GM18517 (cell line): ENCODE measurements at regions not wholly inside any gene's neighbourhood (a gene's known extent, or its start where the extent isn't known, plus 50 kb on each side); places are given as distances from the start of the nearest gene placed in this dataset.
"Not testable (repeated sequence)": the region's sequence is repeated elsewhere in the genome, so short reads cannot be mapped to it uniquely, and the experiment has no call there.

ENCODE experiments used
- ATAC-seq: cut with Tn5 transposase; IDR thresholded peaks from one replicate; pipeline ENCODE4 v1.9.1; 2021; ENCODE audit warnings: mild to moderate bottlenecking, moderate library complexity; ENCODE audit not compliant: unreplicated experiment

DNA sequence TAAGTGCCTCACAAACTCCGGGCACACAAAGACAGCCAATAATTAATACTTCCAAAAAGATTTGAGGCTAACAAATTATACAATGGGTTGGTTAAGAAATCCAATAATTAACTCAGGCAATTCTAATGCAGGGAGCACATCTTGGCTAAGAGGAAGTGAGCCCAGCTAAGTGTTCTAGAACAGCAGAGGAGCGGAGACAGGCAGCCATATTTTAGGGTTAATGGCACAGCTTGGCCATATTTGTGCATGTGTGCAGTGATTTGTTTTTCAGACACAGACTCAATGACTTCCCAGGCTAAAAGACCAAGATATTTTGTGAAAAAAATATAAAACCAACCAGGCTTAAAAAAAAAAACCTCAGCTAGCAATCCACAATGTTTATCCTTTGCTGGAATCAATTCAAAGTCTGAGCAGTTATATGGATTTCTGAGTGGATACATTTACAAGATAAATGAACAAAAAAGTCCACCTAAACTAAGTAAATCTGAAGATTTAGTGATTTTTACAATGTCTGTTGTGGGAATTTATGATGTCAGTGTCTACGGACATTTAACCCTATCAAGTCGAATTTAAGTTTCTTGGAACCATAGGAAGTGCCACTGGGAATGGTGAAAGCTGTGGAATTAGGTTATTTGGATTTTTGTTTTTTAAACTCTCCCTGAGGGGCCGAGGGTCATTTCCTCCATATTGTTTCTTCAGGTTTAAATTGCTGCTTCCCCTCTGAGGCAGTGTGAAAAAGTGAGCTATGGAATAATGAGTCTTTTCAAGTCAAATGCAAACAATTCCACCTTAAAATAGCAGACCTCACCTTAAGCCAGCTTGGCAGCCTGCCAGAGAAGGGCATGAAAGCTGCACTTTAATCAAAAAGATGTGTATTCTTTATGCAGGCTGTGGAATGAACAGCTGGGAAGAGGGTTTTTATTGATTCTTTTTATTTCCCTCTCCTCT is 413.7 kb upstream of the TBL1XR1 start:
- no peak for ATAC-seq

DNA sequence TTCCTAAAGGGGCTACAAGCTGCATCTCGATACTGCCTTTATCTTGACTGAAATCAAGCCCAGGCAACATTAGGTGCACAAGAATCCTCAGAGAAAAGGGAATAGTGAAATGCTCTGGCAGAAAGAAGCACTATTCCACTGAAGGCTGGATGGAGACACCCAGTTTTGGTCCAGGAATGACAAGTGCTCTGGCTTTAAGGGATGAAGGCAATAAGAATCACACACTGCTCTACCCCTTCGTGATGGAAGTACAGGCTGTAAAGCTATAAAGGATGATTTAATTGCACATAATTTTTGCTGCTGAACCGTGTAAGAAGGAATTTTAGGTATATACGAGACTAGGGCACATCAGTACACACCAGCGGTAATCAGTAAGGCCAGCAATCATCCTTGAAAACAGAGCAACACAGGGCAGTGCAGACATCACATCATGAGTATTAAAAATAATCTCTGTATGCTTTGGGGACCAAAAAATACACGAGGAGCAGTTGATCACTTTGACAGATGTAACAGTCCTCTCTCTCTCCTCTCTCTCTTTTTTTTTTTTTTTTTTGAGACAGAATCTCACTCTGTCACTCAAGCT is 414.6 kb upstream of the TBL1XR1 start:
- no peak for ATAC-seq

DNA sequence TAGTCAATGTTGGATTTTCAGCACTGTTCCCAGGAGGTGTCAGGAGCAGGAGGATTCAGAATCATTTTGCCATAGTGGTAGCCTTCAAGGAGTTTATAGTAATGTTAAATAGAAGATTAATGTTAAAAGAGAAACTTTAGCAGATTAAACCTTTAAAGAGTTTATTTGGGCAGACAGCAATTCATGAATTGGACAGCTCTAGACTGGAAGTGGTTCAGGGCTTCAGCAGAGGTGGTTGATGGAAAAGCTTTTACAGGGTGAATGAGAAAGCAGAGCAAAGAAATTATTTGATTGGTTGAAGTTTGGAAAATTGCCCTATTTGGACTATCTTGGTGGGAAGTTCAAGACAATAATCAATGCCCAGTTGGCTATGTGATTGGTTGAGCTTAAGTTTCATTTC is 416.6 kb upstream of the TBL1XR1 start:
- no peak for ATAC-seq

DNA sequence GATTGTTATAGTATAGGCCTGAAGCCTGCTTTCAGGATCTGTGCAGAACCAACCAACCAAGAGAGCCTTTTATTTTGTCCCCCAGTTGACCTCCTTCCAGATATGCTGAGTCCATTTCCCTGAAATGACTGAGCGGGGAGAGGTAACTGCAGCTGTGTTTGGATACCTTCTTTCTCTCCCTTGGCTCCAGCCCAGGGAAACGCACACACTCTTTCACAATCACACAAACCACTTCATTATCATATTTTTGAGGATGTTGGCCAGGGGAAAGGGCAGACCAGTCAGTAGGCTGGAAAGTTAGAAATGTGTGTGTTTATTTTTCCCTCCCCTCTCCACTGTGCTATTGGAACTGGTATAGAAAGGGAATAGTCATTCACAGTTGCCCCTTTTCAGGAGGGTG is 417.7 kb upstream of the TBL1XR1 start:
- no peak for ATAC-seq

DNA sequence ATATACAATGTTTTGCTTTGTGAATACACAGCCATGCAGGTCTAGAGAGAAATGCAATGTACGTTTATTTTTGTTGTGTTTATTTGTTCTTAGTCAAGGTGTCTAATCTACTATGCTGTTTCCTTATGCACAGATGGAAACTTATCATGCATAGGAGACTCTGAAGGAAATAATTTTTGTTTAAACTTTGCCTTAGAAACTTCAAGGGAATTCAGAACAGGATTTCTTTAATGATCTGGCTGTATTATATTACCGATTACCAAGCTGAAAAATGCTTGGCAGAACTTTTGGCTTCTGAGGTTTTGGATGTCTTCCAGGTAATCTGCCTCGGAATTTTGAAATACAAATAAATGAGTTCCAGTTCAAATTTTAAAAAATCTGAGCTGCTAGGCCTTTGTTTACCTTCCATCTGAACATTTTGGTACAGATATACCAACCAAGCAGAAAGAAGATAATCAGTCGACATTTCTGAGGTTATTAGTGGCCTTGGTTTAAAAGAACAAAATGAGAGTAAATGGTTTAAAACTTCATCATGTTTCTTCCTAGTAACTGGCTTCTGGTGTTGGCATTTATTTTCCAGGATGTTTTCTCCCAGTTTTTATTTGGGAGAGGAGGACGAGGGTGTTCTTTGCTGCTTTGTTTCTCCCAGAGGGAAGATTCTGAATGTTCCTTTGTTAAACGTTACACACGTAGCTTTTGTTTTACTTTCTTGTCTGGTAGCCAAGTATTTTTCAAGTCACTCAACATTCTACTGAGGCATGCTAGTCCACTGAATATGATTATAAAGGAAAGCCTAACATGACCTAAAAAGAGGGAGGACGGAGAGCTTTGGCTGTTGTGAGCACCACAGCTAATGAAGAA is 421.8 kb upstream of the TBL1XR1 start:
- ATAC-seq: no peak

DNA sequence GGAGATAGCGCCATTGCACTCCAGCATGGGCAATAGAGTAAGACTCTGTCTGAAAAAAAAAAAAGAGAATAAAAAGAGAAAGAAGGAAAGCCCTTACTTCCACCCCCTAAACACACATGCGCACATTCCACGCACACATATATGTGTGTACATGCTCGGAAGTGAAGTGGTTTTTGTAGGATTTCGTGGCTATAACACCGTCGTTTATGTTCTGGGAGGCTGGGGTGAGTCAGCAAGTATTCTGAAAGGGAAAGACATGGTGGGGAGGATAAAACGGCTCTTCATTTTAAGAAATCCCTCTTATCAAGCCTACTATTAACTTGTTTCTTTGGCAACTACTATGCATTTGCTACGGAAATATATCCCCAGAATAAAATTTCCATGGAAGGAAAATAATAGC is 422.8 kb upstream of the TBL1XR1 start:
- no peak for ATAC-seq

DNA sequence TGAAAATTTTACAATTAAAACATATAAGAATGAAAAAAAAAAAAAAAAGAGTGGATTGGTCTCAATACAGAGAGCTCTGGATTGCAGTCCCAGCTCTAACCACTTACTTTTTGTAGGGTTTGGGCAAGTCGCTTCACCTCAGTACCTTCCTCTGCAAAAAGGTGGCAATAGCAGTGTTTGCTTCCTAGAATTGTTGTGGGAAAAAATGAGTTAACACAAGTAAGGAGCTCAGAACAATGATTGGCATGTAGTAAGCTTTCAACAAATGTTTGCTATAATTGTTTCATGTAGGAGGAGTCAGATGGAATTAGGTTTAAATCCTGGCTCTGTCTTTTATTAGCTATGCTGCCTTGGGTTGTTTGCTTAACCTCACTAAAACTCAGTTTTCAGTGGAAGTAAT is 425.2 kb upstream of the TBL1XR1 start:
- no peak for ATAC-seq

DNA sequence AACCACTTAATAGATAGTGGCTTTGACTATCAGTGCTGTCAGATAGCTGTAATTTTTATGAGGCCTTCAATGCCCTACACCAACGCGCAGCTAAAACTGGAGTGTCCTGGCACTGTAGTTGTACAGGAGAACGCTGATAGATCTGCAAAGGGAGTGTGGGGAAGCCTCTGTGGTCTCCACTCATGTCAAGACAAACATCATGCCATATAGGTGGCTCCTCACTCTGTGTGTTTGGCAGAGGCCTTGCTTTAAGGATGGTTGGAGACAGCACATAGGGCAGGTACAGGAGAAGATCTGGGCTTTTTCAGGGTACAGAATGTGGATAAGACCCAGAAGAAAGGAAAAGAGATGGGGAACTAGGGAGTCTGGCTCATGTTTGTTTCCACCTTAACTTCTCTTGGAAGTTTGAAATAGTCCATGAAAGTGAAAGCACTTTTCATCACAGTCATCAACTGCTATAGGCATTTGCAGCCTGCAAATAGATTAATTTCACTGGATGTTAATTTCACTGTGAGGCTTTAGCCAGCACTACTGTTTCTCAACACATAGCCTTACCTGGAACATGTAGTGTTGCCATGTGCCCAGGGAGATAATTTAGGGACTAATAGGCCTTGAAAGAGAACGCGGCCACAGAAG is 425.8 kb upstream of the TBL1XR1 start:
- ATAC-seq: no peak

DNA sequence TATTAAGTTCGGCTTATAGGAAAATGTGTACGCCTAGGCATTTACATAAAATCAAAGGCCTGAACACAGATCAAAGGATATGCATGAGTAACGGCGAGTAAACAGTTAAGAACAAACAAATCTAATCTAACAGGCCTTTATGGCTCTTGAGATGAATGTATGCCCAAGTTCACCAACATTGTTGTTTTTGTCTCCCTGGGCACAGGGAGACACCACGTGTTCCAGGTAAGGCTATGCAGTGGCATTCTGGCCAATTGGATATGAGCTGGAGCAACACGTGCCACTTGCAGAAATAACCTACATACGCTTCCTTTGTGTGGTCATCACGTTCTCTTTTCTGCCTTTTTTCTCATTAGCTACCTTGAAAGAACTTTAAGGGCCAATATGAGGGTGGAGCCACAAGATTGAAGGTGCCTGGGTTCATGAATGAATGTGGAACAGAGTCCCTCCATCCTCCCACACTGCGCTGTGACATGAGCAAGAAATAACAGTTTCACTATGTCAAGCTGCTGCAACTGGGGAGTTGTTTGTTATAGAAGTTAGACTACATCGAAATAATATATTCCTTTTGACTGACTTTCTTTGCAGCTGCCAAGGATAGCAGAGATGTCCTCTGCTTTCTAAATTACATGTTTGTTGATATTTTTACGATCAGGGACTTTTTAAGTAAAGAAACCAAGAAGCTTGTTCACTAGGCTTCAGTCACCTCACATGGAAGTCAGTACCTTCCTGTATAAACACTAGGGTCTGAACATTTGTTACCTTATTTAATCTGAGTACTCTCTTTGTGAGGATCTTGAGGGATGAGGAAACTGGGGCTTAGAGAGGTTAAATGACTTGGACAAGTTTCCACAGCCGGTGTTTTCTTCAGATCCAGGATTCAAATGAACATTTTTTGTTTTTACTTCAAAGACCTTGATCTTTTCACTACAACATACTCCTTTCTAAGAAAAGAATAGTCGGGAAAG is 427.5 kb upstream of the TBL1XR1 start:
- ATAC-seq: no peak

DNA sequence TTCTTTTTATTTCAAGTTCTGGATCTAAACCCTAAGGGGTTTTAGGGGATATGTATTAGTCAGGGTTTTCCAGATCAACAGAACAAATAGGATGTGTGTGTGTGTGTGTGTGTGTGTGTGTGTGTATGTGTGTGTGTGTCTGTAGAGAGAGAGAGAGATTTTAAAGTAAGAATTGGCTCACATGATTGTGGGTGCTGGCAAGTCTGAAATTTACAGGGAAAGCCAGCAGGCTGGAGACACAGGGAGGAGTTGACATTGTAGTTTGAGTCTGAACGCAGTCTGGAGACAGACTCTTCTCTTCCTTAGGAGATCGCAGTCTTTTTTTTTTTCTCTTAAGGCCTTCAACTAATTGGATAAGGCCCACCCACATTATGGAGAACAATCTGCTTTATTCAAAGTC is 428.8 kb upstream of the TBL1XR1 start:
- no peak for ATAC-seq

DNA sequence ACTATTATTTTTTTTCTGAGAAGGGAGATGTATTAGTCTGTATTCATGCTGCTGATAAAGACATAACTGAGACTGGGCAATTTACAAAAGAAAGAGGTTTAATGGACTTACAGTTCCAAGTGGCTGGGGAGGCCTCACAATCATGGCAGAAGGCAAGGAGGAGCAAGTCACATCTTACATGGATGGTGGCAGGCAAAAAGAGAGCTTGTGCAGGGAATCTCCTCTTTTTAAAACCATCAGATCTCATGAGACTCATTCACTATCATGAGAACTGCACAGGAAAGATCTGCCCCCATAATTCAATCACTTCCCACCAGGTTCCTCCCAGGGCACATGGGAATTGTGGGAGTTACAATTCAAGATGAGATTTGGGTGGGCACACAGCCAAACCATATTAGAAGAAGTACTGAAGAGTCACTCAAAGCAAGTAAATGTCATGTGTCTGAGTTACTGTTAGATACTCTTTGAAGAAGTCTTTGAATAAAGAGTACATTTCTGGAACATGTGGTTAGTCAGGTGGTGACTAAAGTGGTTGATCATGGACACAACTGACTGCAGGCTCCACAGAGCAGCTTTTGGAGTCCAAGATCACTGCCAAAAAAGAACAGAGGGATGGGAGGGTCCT is 430.9 kb upstream of the TBL1XR1 start:
- ATAC-seq: not testable (repeated sequence)

DNA sequence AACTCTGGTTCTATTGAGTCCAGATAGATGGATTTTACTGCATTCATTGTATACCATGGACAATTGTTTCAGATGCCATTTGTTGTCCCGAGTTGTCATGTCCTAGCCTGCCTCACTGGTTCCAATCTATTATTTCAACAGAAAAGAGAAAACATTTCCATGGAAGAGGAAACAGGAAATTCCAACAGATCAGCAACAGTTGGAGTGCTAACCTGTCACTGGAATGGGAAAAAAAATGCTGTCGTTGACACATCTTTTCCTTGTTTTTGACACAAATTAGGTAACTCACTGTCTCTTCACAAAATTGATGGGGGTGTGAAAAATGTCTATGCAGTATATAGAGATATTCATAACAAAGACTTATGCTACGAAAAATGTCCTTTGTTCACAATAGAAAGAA is 432.0 kb upstream of the TBL1XR1 start:
- ATAC-seq: no peak

DNA sequence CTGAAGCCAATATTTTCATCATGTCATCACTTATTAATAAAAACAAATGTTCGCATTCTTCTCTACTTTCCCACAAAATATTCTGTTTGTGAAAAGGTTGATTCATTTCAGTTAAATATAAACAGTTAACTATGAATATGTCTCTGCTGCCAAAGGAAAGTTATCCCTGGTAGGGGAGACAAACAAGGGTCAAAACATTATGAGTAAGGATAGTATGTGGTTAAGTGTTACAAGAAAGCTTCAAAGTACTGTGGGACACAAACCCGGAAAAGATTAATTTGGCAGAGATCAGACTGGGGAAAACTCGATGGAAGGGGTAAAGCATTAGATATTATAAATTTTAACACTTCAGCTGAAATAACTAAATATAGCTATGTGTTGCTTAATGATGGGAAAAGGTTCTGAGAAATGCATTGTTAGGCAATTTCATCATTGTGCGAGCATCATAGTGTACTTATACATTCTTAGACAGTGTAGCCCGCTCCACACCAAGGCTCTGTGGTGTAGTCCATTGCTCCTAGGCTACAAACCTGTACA is 436.5 kb upstream of the TBL1XR1 start:
- ATAC-seq: no peak

DNA sequence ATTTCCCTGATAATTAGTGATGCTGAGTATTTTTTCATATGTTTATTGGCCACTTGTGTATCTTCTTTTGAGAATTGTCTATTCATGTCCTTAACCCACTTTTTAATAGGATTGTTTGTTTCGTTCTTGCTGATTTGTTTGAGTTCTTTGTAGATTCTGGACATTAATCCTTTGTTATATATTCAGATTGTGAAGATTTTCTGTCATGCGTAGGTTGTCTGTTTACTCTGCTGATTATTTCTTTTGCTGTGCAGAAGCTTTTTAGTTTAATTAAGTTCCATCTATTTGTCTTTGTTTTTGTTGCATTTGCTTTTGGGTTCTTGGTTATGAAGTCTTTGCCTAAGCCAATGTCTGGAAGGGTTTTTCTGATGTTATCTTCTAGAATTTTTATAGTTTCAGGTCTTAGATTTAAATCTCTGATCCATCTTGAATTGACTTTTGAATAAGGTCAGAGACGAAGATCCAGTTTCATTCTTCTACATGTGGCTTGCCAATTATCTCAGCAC is 438.4 kb upstream of the TBL1XR1 start:
- not testable (repeated sequence) for ATAC-seq

DNA sequence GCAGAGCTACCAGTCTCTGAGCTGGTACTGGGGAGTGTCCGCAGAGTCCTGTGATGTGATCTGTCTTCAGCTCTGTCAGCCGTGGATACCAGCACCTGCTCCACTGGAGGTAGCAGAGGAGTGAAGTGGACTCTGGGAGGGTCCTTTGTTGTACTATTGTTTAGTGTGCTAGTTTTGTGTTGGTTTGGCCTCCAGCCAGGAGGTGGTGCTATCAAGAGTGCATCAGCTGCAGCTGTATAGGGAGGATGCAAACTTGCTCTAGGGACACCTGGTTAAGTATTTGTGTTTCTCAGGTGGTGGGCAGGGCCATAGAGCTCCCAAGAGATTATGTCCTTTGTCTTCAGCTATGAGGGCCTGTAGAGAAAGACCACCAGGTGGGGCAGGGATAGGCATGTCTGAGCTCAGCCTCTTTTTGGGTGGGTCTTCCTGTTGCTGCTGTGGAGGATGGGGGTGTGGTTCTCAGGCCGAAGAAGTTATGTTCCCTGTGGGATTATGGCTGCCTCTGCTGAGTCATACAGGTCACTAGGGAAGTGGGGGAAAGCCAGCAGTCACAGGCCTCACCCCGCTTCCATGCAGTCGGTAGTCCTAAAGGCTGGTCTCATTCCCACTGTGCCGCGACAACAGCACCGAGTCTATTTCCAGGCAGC is 443.2 kb upstream of the TBL1XR1 start:
- ATAC-seq: no peak

DNA sequence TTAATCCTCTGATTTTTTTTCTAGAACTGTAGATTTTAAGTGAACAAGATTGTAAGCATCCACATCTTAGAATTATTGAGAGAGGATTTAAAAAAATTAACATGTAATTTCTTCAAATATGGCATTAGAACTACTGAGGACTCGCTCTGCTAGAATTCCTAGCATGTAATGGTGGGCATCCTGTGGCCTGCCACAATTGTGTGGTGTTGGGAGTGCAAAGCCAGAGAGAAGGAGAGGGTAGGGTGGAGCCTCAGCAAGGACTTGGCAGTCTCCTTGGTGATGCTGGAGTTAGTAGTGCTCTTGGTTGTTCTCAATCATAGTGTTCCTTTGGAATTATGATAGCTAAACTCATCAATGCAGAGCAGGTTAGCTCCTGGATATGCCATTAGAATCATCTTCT is 443.9 kb upstream of the TBL1XR1 start:
- no peak for ATAC-seq

DNA sequence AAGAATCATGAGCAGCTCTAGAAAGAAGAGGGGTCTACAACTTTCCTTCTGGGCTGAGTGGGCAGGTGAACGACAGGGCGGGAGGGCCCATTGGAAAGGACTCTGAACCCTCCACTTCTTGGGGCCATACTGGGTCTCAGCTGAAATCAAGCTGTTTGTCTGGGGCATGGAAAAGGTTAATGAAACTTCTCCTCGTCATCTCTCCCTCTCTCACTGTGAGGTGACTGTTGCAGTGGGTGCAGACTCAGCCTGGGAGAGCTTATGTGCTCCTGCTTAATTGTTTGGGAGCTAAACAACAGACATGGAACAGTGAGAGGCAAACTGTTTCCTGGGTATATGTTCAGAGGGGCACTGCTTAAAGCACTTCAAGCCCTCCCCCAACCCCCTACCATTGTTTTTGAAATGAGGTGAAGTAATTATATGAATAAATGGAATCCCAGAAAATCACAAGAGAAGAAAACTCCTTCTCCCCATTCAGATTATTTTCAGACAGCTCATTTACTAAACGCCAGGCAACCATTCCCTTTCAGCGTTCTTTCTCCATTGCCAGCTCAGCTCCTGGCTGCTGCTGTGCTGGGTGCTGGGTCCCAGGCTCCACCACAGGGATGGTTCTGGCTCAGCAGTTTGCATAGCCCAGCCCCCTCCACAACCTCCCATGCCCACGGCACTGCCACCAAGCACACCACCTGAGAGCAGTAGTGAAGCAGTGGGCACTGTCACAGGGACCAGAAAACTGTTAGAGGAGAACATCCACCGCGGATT is 444.9 kb upstream of the TBL1XR1 start:
- no peak for ATAC-seq

DNA sequence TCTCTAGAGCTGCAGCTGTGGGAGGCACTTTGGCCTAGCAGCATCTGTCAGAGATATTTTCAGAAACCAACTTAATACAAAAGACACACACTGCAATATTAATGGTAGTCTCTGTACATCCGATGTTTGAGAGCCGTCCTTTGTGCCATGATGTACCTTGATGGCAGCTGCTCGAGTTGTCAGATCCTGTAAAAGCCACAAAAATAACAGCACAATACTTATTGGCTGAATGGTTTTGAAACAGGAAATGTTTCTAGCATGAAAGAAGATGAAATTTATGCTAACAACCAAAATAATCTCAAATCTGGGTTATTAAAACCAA is 445.5 kb upstream of the TBL1XR1 start:
- ATAC-seq: no peak
